ENCODE measurements at regions not wholly inside any gene's neighbourhood (a gene's known extent, or its start where the extent isn't known, plus 50 kb on each side); places are given as distances from the start of the nearest gene placed in this dataset.
"Not testable (repeated sequence)": the region's sequence is repeated elsewhere in the genome, so short reads cannot be mapped to it uniquely, and the experiment has no call there.

DNA sequence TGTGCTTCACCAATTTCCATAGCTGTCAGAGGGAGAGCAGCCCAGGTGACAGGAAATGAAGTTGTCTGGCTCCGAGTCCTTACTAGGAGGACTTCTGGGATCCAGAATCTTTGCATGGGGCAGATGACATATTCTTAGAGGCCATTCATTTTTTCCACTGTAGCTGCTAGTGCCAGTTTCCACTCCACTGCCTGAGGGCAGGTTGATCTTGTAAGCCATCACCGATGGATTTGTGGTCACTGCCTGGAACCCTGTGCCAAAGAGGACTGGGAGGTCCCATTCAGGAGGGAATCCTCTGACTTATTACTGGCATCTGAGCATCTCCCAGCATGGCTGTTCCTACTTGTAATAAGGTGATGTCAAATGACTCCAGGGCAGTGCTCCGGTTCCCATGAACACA, 144.1 kb upstream of the KCNJ18 start:
- no TSS peak for BruUV-seq (replicated peaks)
- H3K27ac Mint-ChIP-seq (ENCODE audit: unreplicated experiment), result no peak overlapping the region
- TF ChIP-seq, protein P1, sequence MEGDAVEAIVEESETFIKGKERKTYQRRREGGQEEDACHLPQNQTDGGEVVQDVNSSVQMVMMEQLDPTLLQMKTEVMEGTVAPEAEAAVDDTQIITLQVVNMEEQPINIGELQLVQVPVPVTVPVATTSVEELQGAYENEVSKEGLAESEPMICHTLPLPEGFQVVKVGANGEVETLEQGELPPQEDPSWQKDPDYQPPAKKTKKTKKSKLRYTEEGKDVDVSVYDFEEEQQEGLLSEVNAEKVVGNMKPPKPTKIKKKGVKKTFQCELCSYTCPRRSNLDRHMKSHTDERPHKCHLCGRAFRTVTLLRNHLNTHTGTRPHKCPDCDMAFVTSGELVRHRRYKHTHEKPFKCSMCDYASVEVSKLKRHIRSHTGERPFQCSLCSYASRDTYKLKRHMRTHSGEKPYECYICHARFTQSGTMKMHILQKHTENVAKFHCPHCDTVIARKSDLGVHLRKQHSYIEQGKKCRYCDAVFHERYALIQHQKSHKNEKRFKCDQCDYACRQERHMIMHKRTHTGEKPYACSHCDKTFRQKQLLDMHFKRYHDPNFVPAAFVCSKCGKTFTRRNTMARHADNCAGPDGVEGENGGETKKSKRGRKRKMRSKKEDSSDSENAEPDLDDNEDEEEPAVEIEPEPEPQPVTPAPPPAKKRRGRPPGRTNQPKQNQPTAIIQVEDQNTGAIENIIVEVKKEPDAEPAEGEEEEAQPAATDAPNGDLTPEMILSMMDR (IDR thresholded peaks at IDR 0.05; ENCODE audit: unreplicated experiment), result no peak

DNA sequence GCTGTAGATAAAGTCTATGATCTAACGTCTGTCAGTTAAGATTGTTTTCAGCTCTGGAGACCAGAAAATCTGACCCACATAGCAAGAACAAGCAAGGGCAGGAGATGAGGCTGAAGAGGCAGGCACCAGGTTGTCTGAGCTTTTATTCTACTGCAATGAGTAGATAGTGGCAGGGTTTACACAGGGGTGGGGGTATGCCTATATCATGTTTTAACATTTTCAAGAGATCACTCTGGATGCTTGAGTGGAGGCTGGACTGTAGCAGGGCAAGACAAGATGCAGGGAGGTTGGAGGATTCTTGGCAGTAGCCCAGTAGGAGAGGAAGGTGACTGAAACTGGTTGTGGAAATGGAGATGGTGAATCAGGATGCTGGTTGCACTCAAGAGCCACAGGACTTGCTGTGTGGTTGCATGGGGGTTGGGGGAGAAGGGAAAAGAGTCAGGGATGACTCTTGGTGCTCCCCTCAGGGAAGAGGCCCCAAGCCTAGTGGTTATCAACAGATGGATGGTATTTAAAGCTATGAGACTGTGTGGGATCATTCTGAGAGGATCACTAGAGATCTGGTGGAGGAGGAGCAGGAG, 143.1 kb upstream of the KCNJ18 start:
- Mint-ChIP-seq H3K27ac (ENCODE audit: unreplicated experiment) (peak overlapping the region; percentile 45), H3K9me3 (ENCODE audit: low read depth, unreplicated experiment) (no peaks in the 10 kb centered on the region), H3K4me3 (ENCODE audit: low read depth, unreplicated experiment) (peak overlapping the region; percentile 39), H3K36me3 (ENCODE audit: insufficient read depth, unreplicated experiment) (peaks cover 13% of the 10 kb centered on the region), H3K4me1 (ENCODE audit: low read depth, unreplicated experiment) (peaks cover 13% of the 10 kb centered on the region), H3K27me3 (ENCODE audit: unreplicated experiment) (peaks cover 7% of the 10 kb centered on the region)
- no peak for DNase-seq
- intact Hi-C loops (cut with micrococcal nuclease; ENCODE audit: unreplicated experiment), result no loop called here
- BruUV-seq (replicated peaks), result no TSS peak
- TF ChIP-seq, protein P1 (IDR thresholded peaks at IDR 0.05; ENCODE audit: unreplicated experiment), result no peak
- CTCF ChIA-PET, result no interaction called here

More for the DNA sequence above, 144.1 kb upstream of the KCNJ18 start:
- peaks cover 13% of the 10 kb centered on the region for H3K36me3 Mint-ChIP-seq (ENCODE audit: insufficient read depth, unreplicated experiment)
- H3K9me3 Mint-ChIP-seq (ENCODE audit: low read depth, unreplicated experiment), result no peaks in the 10 kb centered on the region
- no peak for DNase-seq
- peaks cover 13% of the 10 kb centered on the region for H3K4me1 Mint-ChIP-seq (ENCODE audit: low read depth, unreplicated experiment)
- H3K27me3 Mint-ChIP-seq (ENCODE audit: unreplicated experiment), result no peaks in the 10 kb centered on the region
- CTCF ChIA-PET, result no interaction called here
- intact Hi-C loops (cut with micrococcal nuclease; ENCODE audit: unreplicated experiment), result no loop called here
- no peak overlapping the region for H3K4me3 Mint-ChIP-seq (ENCODE audit: low read depth, unreplicated experiment)

DNA sequence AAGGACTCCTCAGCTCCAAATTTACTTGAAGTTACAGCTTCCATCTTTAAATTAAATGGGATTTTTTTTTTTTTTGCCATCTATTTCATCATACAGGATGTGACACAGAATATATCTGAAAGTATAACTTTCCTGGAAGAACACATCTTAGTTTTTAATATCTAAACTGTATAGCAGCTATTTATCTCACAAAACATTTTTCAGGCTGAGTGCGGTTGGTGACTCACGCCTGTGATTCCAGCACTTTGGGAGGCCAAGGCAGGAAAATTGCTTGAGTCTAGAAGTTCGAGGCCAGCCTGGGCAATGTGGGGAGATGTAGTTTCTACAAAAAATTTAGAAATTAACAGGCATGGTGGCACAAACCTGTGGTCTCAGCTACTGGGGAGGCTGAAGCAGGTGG, 142.3 kb upstream of the KCNJ18 start:
- peaks cover 13% of the 10 kb centered on the region for H3K36me3 Mint-ChIP-seq (ENCODE audit: insufficient read depth, unreplicated experiment)
- H3K4me1 Mint-ChIP-seq (ENCODE audit: low read depth, unreplicated experiment), result peaks cover 13% of the 10 kb centered on the region
- intact Hi-C loops (cut with micrococcal nuclease; ENCODE audit: unreplicated experiment); BruUV-seq (replicated peaks); DNase-seq; H3K9me3 Mint-ChIP-seq (ENCODE audit: low read depth, unreplicated experiment); H3K27ac Mint-ChIP-seq (ENCODE audit: unreplicated experiment); CTCF ChIA-PET: not testable (repeated sequence)
- peak overlapping the region; percentile 39 for H3K4me3 Mint-ChIP-seq (ENCODE audit: low read depth, unreplicated experiment)
- peaks cover 13% of the 10 kb centered on the region for H3K27me3 Mint-ChIP-seq (ENCODE audit: unreplicated experiment)

DNA sequence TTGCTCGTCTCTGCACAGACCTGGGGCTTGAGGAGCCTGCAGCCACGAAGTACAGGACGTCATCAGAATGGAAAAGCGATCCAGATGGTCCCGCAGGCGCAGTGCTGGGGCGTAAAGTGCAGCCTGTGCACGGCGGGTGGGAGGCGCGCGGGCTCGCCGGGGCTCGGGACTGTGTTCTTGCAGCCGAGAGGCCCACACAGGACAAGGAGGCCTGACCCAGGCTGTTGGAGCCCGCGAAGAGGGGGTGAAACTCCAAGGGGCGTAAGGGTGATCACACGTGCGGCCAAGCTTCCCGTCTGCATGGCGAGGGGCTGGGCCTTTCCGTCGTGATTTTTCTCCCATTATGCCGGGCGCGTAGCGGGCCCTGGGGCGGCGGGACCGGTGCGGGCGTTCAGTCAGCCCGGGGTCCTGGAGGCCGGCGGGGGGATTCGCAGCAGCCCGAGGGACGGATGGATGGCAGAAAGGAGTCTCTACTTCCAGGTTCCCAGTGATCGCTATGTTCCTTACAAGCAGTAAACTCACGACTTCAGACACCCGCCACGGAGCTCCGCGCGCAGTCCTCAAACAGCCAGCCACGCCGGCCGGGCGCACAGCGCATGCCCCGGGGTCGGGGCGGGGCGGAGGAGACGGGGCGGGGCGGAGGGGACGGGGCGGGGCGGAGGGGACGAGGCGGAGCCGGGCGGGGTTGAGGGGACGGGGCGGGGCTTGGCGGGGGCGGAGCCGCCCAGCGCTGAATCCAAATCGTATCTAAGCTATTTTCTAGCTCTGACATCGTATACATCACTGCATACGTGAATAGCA, 141.0 kb upstream of the KCNJ18 start:
- peaks cover 13% of the 10 kb centered on the region for H3K4me1 Mint-ChIP-seq (ENCODE audit: low read depth, unreplicated experiment)
- no peak overlapping the region for H3K27ac Mint-ChIP-seq (ENCODE audit: unreplicated experiment)
- peaks cover 13% of the 10 kb centered on the region for H3K36me3 Mint-ChIP-seq (ENCODE audit: insufficient read depth, unreplicated experiment)
- H3K9me3 Mint-ChIP-seq (ENCODE audit: low read depth, unreplicated experiment), result no peaks in the 10 kb centered on the region
- DNase-seq, result peak; percentile 61
- intact Hi-C loops (cut with micrococcal nuclease; ENCODE audit: unreplicated experiment), result no loop called here
- H3K27me3 Mint-ChIP-seq (ENCODE audit: unreplicated experiment), result peaks cover 25% of the 10 kb centered on the region
- BruUV-seq (replicated peaks), result TSS peak; percentile 42
- H3K4me3 Mint-ChIP-seq (ENCODE audit: low read depth, unreplicated experiment), result peak overlapping the region; percentile 83
- TF ChIP-seq, protein P1 (IDR thresholded peaks at IDR 0.05; ENCODE audit: unreplicated experiment), result no peak
- CTCF ChIA-PET, result no interaction called here

DNA sequence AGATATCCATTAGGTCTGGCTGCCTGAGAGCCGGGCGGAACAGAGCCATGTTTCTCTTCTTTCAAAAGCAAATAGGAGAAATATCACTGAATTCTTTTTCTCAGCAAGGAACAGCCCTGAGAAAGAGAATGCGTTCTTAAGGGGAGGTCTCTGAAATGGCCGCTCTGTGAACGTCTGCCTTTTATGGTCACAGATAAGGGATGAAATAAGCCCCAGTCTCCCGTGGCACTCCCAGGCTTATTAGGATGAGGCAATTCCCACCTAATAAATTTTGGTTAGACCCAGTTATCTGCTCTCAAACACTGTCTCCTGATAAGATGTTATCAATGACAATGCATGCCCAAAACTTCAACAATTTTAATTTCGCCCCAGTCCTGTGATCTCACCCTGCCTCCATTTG, 133.4 kb upstream of the KCNJ18 start:
- H3K9me3 Mint-ChIP-seq (ENCODE audit: low read depth, unreplicated experiment); BruUV-seq (replicated peaks); H3K27ac Mint-ChIP-seq (ENCODE audit: unreplicated experiment); intact Hi-C loops (cut with micrococcal nuclease; ENCODE audit: unreplicated experiment); H3K36me3 Mint-ChIP-seq (ENCODE audit: insufficient read depth, unreplicated experiment); DNase-seq; CTCF ChIA-PET; H3K4me1 Mint-ChIP-seq (ENCODE audit: low read depth, unreplicated experiment); H3K4me3 Mint-ChIP-seq (ENCODE audit: low read depth, unreplicated experiment): not testable (repeated sequence)
- H3K27me3 Mint-ChIP-seq (ENCODE audit: unreplicated experiment), result peaks cover 42% of the 10 kb centered on the region
